ENCODE measurements at regions not wholly inside any gene's neighbourhood (a gene's known extent, or its start where the extent isn't known, plus 50 kb on each side); places are given as distances from the start of the nearest gene placed in this dataset.

DNA sequence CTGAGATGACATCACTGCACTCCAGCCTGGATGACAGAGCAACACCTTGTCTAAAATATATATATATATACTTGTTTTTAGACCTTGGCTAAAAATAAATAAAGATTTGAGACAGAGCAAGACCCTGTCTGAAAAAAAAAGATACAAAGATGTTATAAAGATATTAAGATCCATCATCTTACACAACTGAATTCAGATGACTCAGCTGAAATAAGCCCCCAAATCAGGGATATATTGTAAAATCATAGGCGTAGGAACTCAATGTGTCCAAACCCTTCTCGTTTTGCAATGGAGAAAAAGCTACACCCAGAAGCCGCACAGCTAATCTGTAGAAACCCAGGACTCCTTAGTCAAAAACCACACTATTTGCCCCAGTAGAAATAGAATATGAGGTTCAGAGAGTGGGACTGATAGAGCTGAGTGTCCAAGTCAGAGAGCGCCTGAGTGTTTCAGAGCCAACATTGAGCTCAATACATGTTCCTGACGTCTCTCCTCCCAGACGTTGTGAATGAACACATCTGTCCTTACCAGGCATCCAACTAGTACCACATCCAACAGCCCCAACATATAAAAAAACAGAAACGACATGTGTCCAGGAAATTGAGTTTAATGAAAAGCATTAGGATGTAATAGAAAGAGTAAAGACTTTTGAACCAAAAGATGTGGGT is 207.9 kb upstream of the BLID start:
- no peak for DNase-seq (ENCODE audit: low read depth in 4 of 4, low spot score in 2 of 4)

GRCh38 chr11:122322329-122322728 is 206.3 kb upstream of the BLID start:
- no peak for DNase-seq (ENCODE audit: low read depth in 4 of 4, low spot score in 2 of 4)

DNA sequence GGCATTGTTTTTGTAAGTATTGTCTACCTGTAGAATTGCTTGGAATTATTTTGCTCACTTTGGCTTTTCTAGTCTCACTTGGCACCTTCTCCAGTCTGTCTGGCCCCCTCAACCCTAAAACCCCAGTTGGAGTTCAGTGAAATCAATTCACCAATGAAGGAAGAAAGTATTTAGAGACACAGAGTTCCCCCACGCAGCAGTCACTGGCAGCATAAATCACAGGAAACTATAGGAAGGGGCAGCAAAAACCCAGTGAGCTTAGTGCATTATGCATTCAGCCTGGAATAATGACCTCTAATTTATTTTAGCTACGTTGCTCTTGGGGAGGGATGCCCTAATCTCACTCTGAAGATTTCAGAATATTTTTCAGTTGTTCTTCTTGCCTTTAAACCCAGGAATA is 204.7 kb upstream of the BLID start:
- no peak for DNase-seq (ENCODE audit: low read depth in 4 of 4, low spot score in 2 of 4)

- DNase-seq (ENCODE audit: low read depth in 4 of 4, low spot score in 2 of 4) = no peak
Measured at GRCh38 chr11:122319691-122320620, 203.9 kb upstream of the BLID start.

DNA sequence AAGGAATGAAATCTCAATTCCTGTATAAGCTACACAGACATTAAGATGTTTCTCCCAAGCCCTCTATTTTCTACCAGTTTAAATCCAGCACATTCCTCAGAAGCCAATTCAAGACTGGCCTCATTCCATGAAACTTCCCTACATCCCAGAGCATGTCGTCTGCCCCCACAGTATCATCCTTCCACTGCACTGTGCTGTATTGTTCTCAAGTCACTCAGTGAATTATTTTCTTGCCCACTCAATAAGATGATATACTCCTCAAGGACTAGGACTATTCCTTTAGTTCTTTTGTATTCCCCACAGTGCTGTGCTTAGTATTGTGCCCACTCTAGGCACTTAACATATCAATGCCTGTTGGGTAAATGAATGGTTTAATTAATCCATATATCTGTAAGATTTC is 203.1 kb upstream of the BLID start:
- DNase-seq (ENCODE audit: low read depth in 4 of 4, low spot score in 2 of 4) = no peak

DNA sequence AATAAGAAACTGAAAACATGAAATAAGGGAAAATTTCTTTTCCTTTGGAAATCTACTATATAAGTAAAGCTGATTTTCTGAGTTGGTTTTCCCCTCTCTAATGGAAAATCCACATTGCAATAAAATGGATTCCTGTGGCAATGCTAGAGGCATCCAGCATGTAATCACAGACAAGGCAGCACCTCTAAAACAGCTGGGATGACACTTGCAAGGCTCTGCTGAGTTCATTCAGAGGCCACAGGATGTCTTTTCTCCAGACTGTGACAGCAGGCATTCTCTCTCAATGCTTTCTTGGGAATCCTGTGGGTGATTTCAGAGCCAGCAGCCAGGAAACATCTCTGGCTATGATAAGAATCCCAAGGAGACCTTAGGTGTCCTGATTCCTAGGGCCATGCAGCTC is 201.3 kb upstream of the BLID start:
- peak in 1 of 4 donors; percentile 61 for DNase-seq (ENCODE audit: low read depth in 4 of 4, low spot score in 2 of 4)

- DNase-seq (ENCODE audit: low read depth in 4 of 4, low spot score in 2 of 4) = no peak
Measured at GRCh38 chr11:122313581-122313980, 197.6 kb upstream of the BLID start.

DNA sequence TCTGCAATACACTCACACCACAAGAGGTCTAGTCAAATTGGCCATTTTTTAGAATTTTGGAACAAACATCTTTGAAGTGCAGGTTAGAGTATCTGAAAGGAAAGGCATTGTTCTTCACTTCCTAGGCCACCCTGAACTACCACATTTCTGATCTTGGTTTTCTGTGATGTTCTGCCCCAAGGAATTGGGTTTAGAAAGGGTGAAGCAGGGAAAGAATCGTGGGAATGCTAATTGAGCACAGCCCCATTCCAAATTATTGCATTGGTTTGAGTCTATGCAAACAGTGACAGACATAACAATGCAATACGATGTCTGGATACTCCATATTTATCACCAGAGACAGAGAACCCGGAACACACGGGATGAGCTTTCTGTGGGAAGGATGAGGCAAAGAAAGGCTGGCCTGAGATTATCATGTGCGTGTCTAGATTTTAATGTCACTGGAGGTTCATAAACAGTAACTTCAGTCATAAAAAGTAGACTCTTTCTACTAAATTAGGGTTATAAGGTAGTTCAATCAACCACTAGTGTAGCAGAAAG is 195.3 kb upstream of the BLID start:
- DNase-seq (ENCODE audit: low read depth in 4 of 4, low spot score in 2 of 4) = no peak

GRCh38 chr11:122310766-122311165 is 194.8 kb upstream of the BLID start:
- no peak for DNase-seq (ENCODE audit: low read depth in 4 of 4, low spot score in 2 of 4)

GRCh38 chr11:122309262-122309925 is 193.4 kb upstream of the BLID start:
- no peak for DNase-seq (ENCODE audit: low read depth in 4 of 4, low spot score in 2 of 4)

GRCh38 chr11:122308226-122308625 is 192.2 kb upstream of the BLID start:
- no peak for DNase-seq (ENCODE audit: low read depth in 4 of 4, low spot score in 2 of 4)

DNA sequence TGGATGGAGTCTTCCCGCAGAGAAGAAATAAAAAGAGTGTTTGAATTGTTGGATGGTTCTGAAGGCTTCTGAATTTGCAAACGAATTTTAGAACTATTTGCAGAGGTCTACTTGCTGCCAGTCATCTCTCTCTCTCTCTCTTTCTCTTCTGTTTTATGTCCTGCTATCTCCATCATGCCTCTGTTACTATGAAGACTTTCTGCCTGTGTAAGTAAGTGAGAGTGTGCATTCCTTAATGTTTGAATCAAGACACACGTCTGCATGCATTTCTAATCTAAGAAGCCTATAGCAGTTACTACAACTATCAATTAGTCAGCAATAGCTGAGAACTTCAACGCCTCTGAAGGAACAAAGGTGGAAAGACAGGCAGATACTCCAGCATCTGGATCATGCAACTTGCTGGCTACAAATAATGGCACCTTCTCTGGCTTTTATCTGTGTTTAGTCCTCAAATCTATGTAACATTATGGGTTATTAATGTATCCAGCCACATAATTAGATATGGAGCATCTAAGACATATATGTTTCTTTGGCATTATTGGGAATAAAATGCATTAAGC is 191.5 kb upstream of the BLID start:
- no peak for DNase-seq (ENCODE audit: low read depth in 4 of 4, low spot score in 2 of 4)

DNA sequence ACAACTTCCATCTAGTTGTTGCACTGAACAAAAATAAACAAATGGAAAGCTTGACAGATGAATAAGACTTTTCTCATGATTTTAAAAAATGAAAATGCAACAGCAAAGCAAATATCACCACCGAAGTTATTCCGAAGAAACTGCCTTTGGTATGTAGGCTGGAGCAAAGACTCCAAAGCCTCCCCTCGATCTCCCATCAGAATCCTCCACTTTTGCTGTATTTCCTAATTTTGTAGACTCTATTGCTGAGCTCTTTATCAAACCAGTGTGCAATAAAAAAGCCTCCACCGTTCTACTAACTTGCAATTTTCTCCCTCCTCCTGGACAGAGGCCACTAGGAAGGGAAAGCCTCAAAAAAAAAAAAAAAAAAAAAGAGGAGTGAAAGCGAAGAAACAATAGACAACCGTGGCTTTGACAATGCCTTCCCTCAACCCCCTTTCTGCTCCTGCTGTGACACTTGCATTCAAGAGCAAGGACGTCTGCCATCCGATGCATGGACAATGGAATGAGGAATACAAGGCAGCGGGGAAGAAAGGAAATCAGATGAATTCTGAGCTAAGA is 190.9 kb upstream of the BLID start:
- DNase-seq (ENCODE audit: low read depth in 4 of 4, low spot score in 2 of 4) = no peak

GRCh38 chr11:122305426-122306320 is 189.7 kb upstream of the BLID start:
- DNase-seq (ENCODE audit: low read depth in 4 of 4, low spot score in 2 of 4) = no peak

DNA sequence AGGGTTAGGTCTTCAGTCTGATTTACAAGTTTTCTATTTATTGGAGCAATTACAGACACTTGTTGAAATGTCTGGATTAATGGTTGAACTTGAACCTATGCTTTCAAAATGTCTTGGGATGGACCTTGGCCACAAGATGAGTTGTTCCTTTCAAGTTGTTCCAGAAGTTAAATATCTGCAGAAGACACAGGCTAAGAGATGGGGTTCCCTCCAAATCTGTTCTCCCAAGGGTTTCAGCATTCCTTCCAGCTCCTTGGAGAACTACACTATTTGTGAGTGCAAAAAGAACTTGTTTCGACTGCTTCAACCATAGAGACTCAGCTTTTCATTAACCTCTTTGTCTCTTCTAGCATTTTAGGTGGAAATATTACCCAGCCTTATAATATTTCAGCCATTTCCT is 189.0 kb upstream of the BLID start:
- DNase-seq (ENCODE audit: low read depth in 4 of 4, low spot score in 2 of 4) = no peak

- DNase-seq (ENCODE audit: low read depth in 4 of 4, low spot score in 2 of 4) = no peak
Measured at GRCh38 chr11:122304306-122304705, 188.3 kb upstream of the BLID start.

GRCh38 chr11:122294041-122294440 is 178.0 kb upstream of the BLID start:
- DNase-seq (ENCODE audit: low read depth in 4 of 4, low spot score in 2 of 4) = no peak

GRCh38 chr11:122293296-122294023 is 177.4 kb upstream of the BLID start:
- DNase-seq (ENCODE audit: low read depth in 4 of 4, low spot score in 2 of 4) = no peak

DNA sequence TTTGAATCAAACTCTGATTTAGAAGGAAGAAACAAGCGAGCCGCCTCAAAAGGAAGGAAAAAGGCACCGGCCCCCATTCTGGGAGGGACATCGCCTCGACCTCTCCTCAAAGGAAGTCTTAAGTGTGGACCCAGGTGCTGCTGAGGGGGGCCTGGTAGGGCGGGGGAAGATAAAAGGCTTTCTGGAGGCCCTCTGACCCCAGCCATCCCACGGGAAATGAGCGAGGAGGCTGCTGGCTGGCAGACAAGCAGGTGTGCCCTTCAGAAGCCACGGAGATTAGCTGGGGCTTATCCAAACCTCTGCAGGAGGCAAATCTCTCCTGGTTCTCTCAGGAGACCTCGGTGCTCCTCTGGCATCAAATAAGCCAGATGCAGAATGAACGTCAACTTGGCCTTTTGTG is 171.4 kb upstream of the BLID start:
- DNase-seq (ENCODE audit: low read depth in 4 of 4, low spot score in 2 of 4) = no peak
